ENCODE measurements at regions not wholly inside any gene's neighbourhood (a gene's known extent, or its start where the extent isn't known, plus 50 kb on each side); places are given as distances from the start of the nearest gene placed in this dataset.

DNA sequence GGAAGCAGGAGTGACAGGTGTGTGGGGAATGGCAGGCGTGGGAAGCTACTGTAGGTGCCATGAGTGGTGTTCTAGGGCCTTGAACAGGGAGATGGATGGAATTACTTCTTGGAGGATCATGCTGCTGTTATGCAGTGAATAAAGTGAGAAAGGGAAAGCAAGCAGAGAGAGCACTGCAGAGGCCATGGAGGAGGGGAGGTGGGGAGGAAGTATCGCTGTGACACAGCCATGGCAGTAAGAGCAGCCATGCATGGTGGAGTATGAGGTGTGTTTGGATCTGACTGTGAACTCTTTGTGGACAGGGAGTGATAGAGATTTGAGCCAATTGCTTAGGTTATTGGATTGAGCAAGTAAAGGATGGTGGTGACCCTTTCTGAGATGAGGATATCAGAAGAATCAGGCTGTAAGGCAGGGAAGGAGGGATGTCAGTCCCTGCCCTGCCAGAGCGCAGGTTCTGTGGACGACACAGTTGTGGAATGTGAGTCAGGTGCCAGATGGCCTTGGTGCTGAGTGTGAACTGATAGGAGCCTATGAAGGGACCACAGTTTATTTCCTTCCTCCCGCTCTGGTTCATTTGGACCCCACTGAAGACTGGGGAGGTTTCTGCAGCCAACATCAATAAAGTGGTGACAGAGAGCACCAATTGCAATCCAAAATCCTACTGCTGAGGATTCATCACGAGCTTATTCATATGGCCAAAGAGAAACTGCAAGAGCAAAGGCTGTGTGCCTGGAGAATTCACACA lies 105.5 kb upstream of the TMEM72 start:
- H3K4me3 ChIP-seq (ENCODE audit: low read depth in 1 of 2, low read length in 2 of 2), result no peak overlapping the region
- no peaks in the 10 kb centered on the region for H3K27me3 ChIP-seq (ENCODE audit: control insufficient read depth in 1 of 2, insufficient read depth in 2 of 2, low read length in 2 of 2)
- peaks cover 0 to 2% of the 10 kb centered on the region in 2 donors for H3K4me1 ChIP-seq (ENCODE audit: control insufficient read depth in 2 of 2, insufficient read depth in 2 of 2, low read length in 1 of 2)
- H3K36me3 ChIP-seq (ENCODE audit: control insufficient read depth in 2 of 2, insufficient read depth in 2 of 2, low read length in 1 of 2), result no peaks in the 10 kb centered on the region
- H3K9me3 ChIP-seq (ENCODE audit: control insufficient read depth in 2 of 2, insufficient read depth in 1 of 2, low read depth in 1 of 2, low read length in 1 of 2), result no peaks in the 10 kb centered on the region
- WGBS, 2 donors, result 61 to 63% methylated on average over 6 of the region's 6 CpGs
- no peak overlapping the region for H3K27ac ChIP-seq (ENCODE audit: low read depth in 2 of 2, low read length in 1 of 2)

DNA sequence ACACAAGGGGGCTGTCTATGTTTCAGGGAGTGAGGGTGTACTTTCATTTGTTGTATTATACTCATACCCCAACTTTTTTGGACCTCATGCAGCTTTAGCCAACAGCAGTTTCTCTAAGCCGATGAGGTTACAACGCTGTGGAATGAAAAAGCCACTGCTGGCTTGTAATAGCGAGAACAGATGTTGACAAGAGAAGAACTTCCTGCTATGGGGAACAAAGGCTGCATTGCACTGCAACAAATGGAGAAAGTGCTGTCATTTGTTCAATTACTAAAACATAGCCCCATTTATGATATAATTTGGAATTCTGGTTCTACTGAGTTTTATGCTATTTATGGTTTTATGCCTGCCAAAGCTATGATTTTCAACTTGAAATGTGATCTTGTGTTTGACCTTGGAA lies 104.2 kb upstream of the TMEM72 start:
- WGBS, 2 donors, result 51 to 55% methylated on average over 3 of the region's 3 CpGs
- Histone ChIP-seq H3K27ac (ENCODE audit: low read depth in 2 of 2, low read length in 1 of 2) (no peak overlapping the region), H3K4me1 (ENCODE audit: control insufficient read depth in 2 of 2, insufficient read depth in 2 of 2, low read length in 1 of 2) (no peaks in the 10 kb centered on the region), H3K4me3 (ENCODE audit: low read depth in 1 of 2, low read length in 2 of 2) (no peak overlapping the region), H3K9me3 (ENCODE audit: control insufficient read depth in 2 of 2, insufficient read depth in 1 of 2, low read depth in 1 of 2, low read length in 1 of 2) (no peaks in the 10 kb centered on the region), H3K27me3 (ENCODE audit: control insufficient read depth in 1 of 2, insufficient read depth in 2 of 2, low read length in 2 of 2) (no peaks in the 10 kb centered on the region), H3K36me3 (ENCODE audit: control insufficient read depth in 2 of 2, insufficient read depth in 2 of 2, low read length in 1 of 2) (no peaks in the 10 kb centered on the region)

DNA sequence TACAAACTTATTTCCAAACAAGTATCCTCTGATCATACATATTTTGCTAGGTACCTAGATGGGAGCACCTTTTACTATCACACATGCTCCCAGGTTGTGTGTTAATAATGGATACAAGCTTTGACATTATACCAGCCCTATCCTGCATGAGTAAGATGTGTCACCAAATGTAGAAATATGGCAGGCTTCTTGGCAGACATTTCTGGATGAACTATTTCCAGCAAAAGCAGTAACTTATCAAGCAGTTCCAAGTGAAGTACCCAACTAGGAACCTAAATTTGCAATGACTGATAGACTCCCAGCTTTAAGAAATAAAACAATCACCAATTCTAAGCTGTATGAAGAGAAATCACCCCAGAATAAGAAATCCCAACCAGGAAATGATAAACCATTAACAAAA lies 103.7 kb upstream of the TMEM72 start:
- Histone ChIP-seq H3K36me3 (ENCODE audit: control insufficient read depth in 2 of 2, insufficient read depth in 2 of 2, low read length in 1 of 2) (no peaks in the 10 kb centered on the region), H3K27ac (ENCODE audit: low read depth in 2 of 2, low read length in 1 of 2) (no peak overlapping the region), H3K4me1 (ENCODE audit: control insufficient read depth in 2 of 2, insufficient read depth in 2 of 2, low read length in 1 of 2) (no peaks in the 10 kb centered on the region), H3K4me3 (ENCODE audit: low read depth in 1 of 2, low read length in 2 of 2) (no peak overlapping the region), H3K27me3 (ENCODE audit: control insufficient read depth in 1 of 2, insufficient read depth in 2 of 2, low read length in 2 of 2) (no peaks in the 10 kb centered on the region), H3K9me3 (ENCODE audit: control insufficient read depth in 2 of 2, insufficient read depth in 1 of 2, low read depth in 1 of 2, low read length in 1 of 2) (no peaks in the 10 kb centered on the region)

DNA sequence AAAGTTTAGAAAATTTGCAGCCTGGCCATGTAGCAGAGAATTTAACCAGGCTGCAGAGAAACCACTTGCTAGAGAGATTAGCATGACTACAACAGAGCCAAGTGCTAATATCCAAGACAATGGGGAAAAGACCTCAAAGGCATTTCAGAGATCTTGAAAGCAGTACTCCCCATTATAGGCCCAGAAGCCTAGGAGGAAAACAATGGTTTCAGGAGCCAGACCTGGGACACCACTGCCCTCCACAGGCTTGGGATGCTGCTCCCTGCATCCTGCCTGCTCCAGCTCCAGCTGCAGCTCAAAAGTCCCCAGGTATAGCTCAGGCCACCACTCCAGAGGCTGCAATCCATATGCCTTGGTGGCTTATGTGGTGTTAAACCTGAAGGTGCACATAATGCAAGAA lies 101.5 kb upstream of the TMEM72 start:
- Histone ChIP-seq H3K27ac (ENCODE audit: low read depth in 2 of 2, low read length in 1 of 2) (no peak overlapping the region), H3K27me3 (ENCODE audit: control insufficient read depth in 1 of 2, insufficient read depth in 2 of 2, low read length in 2 of 2) (no peaks in the 10 kb centered on the region), H3K36me3 (ENCODE audit: control insufficient read depth in 2 of 2, insufficient read depth in 2 of 2, low read length in 1 of 2) (no peaks in the 10 kb centered on the region), H3K9me3 (ENCODE audit: control insufficient read depth in 2 of 2, insufficient read depth in 1 of 2, low read depth in 1 of 2, low read length in 1 of 2) (no peaks in the 10 kb centered on the region), H3K4me3 (ENCODE audit: low read depth in 1 of 2, low read length in 2 of 2) (no peak overlapping the region), H3K4me1 (ENCODE audit: control insufficient read depth in 2 of 2, insufficient read depth in 2 of 2, low read length in 1 of 2) (no peaks in the 10 kb centered on the region)

DNA sequence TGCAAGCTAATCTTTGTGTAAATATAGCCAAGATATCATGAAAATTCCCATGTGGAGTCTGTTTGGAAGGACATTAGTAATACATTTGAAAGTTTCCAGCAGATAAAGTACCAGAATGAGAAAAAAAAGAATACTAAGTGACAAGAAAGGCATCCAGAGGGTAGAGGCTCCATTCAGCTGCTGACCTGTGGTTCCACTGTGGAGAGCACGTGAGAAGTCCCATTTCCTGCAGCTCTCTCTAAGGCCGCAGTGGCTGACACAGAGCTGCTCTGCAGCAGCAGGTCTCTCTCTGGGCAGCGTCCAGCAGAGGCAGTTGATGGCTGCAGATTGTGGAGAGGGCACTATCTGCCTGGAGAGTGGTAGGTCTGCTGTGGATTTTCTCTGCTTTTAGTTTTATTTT lies 100.1 kb upstream of the TMEM72 start:
- H3K36me3 ChIP-seq (ENCODE audit: control insufficient read depth in 2 of 2, insufficient read depth in 2 of 2, low read length in 1 of 2), result no peaks in the 10 kb centered on the region
- no peaks in the 10 kb centered on the region for H3K27me3 ChIP-seq (ENCODE audit: control insufficient read depth in 1 of 2, insufficient read depth in 2 of 2, low read length in 2 of 2)
- no peaks in the 10 kb centered on the region for H3K9me3 ChIP-seq (ENCODE audit: control insufficient read depth in 2 of 2, insufficient read depth in 1 of 2, low read depth in 1 of 2, low read length in 1 of 2)
- no peak overlapping the region for H3K27ac ChIP-seq (ENCODE audit: low read depth in 2 of 2, low read length in 1 of 2)
- WGBS, 2 donors, result 35 to 40% methylated on average over 3 of the region's 3 CpGs
- no peaks in the 10 kb centered on the region for H3K4me1 ChIP-seq (ENCODE audit: control insufficient read depth in 2 of 2, insufficient read depth in 2 of 2, low read length in 1 of 2)
- no peak overlapping the region for H3K4me3 ChIP-seq (ENCODE audit: low read depth in 1 of 2, low read length in 2 of 2)

DNA sequence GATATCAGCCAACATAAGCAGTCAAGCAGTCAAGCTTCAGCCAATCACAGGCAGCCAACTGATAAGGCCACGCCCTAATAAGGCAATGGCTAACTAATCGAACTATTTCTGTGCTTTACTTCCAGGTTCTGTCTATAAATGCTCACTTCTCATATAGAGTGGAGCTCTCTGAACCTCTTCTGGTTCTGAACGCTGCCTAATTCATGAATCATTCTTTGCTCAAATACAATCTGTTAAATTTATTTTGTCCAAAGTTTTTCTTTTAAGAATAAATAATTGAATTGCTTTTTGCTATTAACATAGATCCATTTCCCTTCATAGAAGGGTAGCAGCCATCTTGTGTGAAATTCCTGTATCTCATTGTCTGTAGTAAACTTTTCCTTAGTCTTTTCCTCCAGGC lies 97.9 kb upstream of the TMEM72 start:
- no peak overlapping the region for H3K27ac ChIP-seq (ENCODE audit: low read depth in 2 of 2, low read length in 1 of 2)
- 82 to 84% methylated on average over 3 of the region's 3 CpGs for WGBS, 2 donors
- H3K4me3 ChIP-seq (ENCODE audit: low read depth in 1 of 2, low read length in 2 of 2), result no peak overlapping the region
- H3K27me3 ChIP-seq (ENCODE audit: control insufficient read depth in 1 of 2, insufficient read depth in 2 of 2, low read length in 2 of 2), result no peaks in the 10 kb centered on the region
- H3K36me3 ChIP-seq (ENCODE audit: control insufficient read depth in 2 of 2, insufficient read depth in 2 of 2, low read length in 1 of 2), result no peaks in the 10 kb centered on the region
- no peaks in the 10 kb centered on the region for H3K4me1 ChIP-seq (ENCODE audit: control insufficient read depth in 2 of 2, insufficient read depth in 2 of 2, low read length in 1 of 2)
- no peaks in the 10 kb centered on the region for H3K9me3 ChIP-seq (ENCODE audit: control insufficient read depth in 2 of 2, insufficient read depth in 1 of 2, low read depth in 1 of 2, low read length in 1 of 2)

DNA sequence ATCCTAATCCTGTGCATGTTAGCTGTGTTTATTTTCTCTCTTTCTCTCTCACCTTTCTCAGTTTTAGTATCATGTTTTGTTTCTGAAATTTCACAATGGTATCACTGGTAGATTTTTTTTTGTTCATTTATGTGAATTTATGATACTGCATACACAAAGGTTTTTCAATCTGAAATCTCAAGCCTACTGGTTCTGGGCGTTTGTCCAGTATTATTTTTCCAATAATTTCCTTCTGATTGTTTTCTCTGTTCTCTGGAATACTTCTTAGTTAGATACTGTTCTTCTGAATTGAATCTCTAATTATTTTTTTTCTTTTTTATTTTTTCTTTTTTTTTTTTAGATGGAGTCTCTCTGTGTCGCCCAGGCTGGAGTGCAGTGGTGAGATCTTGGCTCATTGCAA lies 96.2 kb upstream of the TMEM72 start:
- H3K27ac ChIP-seq (ENCODE audit: low read depth in 2 of 2, low read length in 1 of 2), result no peak overlapping the region
- H3K36me3 ChIP-seq (ENCODE audit: control insufficient read depth in 2 of 2, insufficient read depth in 2 of 2, low read length in 1 of 2), result no peaks in the 10 kb centered on the region
- H3K27me3 ChIP-seq (ENCODE audit: control insufficient read depth in 1 of 2, insufficient read depth in 2 of 2, low read length in 2 of 2), result no peaks in the 10 kb centered on the region
- no peak overlapping the region for H3K4me3 ChIP-seq (ENCODE audit: low read depth in 1 of 2, low read length in 2 of 2)
- H3K4me1 ChIP-seq (ENCODE audit: control insufficient read depth in 2 of 2, insufficient read depth in 2 of 2, low read length in 1 of 2), result no peaks in the 10 kb centered on the region
- H3K9me3 ChIP-seq (ENCODE audit: control insufficient read depth in 2 of 2, insufficient read depth in 1 of 2, low read depth in 1 of 2, low read length in 1 of 2), result no peaks in the 10 kb centered on the region
- 70 to 88% methylated on average over 2 of the region's 2 CpGs for WGBS, 2 donors

DNA sequence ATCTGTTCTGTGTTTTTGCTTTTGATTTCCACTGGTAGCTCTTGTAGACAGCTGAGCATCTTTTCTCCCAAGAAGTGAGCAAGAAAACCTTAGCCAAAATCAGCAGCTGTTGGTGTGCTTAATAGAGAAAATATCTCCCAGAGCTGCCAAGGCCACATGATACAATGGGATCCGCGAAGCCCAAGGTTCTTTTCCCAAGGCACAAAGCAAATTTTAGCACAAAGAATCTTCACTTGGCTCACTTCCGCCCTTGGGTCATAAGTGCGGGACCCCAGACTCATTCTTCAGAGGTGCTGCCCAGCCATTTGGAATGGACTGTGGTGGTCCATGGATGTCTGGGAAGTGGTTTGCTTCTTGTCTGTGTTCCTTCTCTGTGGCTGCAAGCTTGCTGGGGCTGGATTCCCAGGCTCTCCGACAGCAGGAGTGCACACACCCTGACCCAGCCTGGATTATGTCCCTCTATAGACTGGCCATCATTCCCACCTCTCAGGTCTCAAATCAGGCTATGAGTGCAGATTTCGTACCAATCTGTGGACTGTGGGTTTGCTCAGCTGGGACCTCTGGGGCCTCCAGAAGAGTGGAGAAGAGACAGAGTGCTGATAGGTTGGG lies 93.0 kb upstream of the TMEM72 start:
- 78 to 82% methylated on average over 6 of the region's 6 CpGs for WGBS, 2 donors
- no peaks in the 10 kb centered on the region for H3K36me3 ChIP-seq (ENCODE audit: control insufficient read depth in 2 of 2, insufficient read depth in 2 of 2, low read length in 1 of 2)
- no peaks in the 10 kb centered on the region for H3K27me3 ChIP-seq (ENCODE audit: control insufficient read depth in 1 of 2, insufficient read depth in 2 of 2, low read length in 2 of 2)
- no peaks in the 10 kb centered on the region for H3K9me3 ChIP-seq (ENCODE audit: control insufficient read depth in 2 of 2, insufficient read depth in 1 of 2, low read depth in 1 of 2, low read length in 1 of 2)
- H3K4me1 ChIP-seq (ENCODE audit: control insufficient read depth in 2 of 2, insufficient read depth in 2 of 2, low read length in 1 of 2), result no peaks in the 10 kb centered on the region
- H3K4me3 ChIP-seq (ENCODE audit: low read depth in 1 of 2, low read length in 2 of 2), result no peak overlapping the region
- no peak overlapping the region for H3K27ac ChIP-seq (ENCODE audit: low read depth in 2 of 2, low read length in 1 of 2)

DNA sequence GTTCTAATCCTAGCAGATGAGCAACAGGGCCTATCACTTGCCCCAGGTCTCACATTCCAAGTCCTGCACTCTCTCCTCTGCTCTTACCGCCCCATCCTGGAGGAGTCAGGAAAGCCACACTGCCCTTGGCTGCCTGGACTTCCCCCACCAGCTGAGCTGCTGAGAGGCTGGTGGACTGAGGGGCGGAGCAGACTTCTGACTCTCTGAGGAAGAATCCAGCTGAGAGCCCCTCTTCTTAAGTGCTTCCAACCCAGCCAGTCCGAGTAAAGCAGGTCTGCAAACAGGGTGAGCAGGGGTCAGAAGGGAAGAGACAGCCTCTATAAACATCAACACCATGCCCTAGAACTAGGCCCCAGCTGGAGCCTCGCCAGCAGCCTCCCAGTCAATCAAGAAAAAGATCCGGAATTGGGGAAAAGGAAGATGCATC lies 92.4 kb upstream of the TMEM72 start:
- Histone ChIP-seq H3K27ac (ENCODE audit: low read depth in 2 of 2, low read length in 1 of 2) (no peak overlapping the region), H3K4me3 (ENCODE audit: low read depth in 1 of 2, low read length in 2 of 2) (no peak overlapping the region), H3K9me3 (ENCODE audit: control insufficient read depth in 2 of 2, insufficient read depth in 1 of 2, low read depth in 1 of 2, low read length in 1 of 2) (no peaks in the 10 kb centered on the region), H3K36me3 (ENCODE audit: control insufficient read depth in 2 of 2, insufficient read depth in 2 of 2, low read length in 1 of 2) (no peaks in the 10 kb centered on the region), H3K27me3 (ENCODE audit: control insufficient read depth in 1 of 2, insufficient read depth in 2 of 2, low read length in 2 of 2) (no peaks in the 10 kb centered on the region), H3K4me1 (ENCODE audit: control insufficient read depth in 2 of 2, insufficient read depth in 2 of 2, low read length in 1 of 2) (no peaks in the 10 kb centered on the region)
- 53 to 64% methylated on average over 5 of the region's 5 CpGs for WGBS, 2 donors

DNA sequence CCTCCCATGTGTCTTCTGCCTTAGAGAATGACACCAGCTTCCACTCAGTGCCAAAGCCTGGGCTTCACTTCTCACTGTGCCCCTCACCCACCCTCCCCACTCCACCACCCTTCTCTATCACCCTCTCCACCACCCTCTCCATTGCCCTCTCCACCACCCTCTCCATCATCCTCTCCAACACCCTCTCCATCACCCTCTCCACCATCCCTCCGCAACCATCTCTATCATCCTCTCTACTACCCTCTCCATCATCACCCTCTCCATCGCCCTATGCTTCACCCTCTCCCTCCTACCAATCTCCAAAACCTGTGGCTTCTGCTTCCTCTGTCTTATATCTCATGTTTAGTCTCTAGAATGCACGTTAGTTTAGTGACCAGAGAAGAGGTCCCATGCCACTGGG lies 91.0 kb upstream of the TMEM72 start:
- H3K27me3 ChIP-seq (ENCODE audit: control insufficient read depth in 1 of 2, insufficient read depth in 2 of 2, low read length in 2 of 2), result no peaks in the 10 kb centered on the region
- 81 to 85% methylated on average over 3 of the region's 3 CpGs for WGBS, 2 donors
- no peaks in the 10 kb centered on the region for H3K36me3 ChIP-seq (ENCODE audit: control insufficient read depth in 2 of 2, insufficient read depth in 2 of 2, low read length in 1 of 2)
- no peaks in the 10 kb centered on the region for H3K4me1 ChIP-seq (ENCODE audit: control insufficient read depth in 2 of 2, insufficient read depth in 2 of 2, low read length in 1 of 2)
- H3K27ac ChIP-seq (ENCODE audit: low read depth in 2 of 2, low read length in 1 of 2), result no peak overlapping the region
- no peak overlapping the region for H3K4me3 ChIP-seq (ENCODE audit: low read depth in 1 of 2, low read length in 2 of 2)
- H3K9me3 ChIP-seq (ENCODE audit: control insufficient read depth in 2 of 2, insufficient read depth in 1 of 2, low read depth in 1 of 2, low read length in 1 of 2), result no peaks in the 10 kb centered on the region

Data from esophagus (tissue), 2 donors.